Liver (tissue), 3 donors: ENCODE measurements at regions not wholly inside any gene's neighbourhood (a gene's known extent, or its start where the extent isn't known, plus 50 kb on each side); places are given as distances from the start of the nearest gene placed in this dataset.

ENCODE experiments used
- EGR1 ChIP-seq, 2 donors: IDR thresholded peaks; 2 replicates each; pipeline ENCODE4 v1.6.1; 2016 to 2018; ENCODE audit warnings: antibody characterized with exemption in 2 of 2, low read depth in 2 of 2
- JUND ChIP-seq, 2 donors: IDR thresholded peaks; 2 replicates each; pipeline ENCODE4 v1.6.1; 2016; ENCODE audit warnings: antibody characterized with exemption in 2 of 2
- RAD21 ChIP-seq, 2 donors: IDR thresholded peaks; 2 replicates each; pipeline ENCODE4 v1.6.1; 2016; ENCODE audit warnings: antibody characterized with exemption in 2 of 2, mild to moderate bottlenecking in 2 of 2
- TAF1 ChIP-seq: conservative IDR thresholded peaks from 2 replicates; pipeline ENCODE4 v1.6.1; 2016; ENCODE audit warnings: antibody characterized with exemption, mild to moderate bottlenecking
- YY1 ChIP-seq: IDR thresholded peaks from 2 replicates; pipeline ENCODE4 v1.6.1; 2016; ENCODE audit warnings: antibody characterized with exemption, mild to moderate bottlenecking
- TF ChIP-seq, protein P1 (sequence below): fragments of 150-350 bp; IDR thresholded peaks from 2 replicates; pipeline ENCODE4 v1.5.1; 2017; ENCODE audit warnings: improper control_type of control experiment, low read depth, low read length; ENCODE audit not compliant: missing input control
- TF ChIP-seq, protein P2 (sequence below): IDR thresholded peaks from 2 replicates; pipeline ENCODE4 v1.6.1; 2016; ENCODE audit warnings: antibody characterized with exemption
- TF ChIP-seq, protein P3 (sequence below): IDR thresholded peaks from 2 replicates; pipeline ENCODE4 v1.6.1; 2016; ENCODE audit warnings: antibody characterized with exemption
- donor health status: healthy.
- donor health status: healthy.

DNA sequence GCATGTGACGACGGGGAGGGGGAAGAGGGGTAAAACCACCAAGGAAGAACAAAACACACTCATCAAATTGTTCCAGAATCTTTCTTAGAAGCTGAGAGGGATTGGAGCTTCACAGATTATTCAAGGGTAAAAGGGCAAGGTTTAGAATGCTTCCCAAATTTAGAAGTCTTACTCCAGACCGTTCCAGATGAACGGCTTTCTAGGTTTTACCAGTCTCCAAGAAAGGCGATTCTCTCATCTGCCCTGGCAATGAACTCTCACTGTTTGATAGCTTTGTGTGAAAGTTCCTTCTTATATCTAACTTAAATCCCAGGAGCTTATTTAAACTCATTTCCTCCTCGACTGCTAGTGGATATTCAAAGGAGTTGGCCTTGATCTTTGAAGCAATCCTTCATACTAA, 124.3 kb upstream of the PRICKLE2 start:
- TF ChIP-seq, protein P1, sequence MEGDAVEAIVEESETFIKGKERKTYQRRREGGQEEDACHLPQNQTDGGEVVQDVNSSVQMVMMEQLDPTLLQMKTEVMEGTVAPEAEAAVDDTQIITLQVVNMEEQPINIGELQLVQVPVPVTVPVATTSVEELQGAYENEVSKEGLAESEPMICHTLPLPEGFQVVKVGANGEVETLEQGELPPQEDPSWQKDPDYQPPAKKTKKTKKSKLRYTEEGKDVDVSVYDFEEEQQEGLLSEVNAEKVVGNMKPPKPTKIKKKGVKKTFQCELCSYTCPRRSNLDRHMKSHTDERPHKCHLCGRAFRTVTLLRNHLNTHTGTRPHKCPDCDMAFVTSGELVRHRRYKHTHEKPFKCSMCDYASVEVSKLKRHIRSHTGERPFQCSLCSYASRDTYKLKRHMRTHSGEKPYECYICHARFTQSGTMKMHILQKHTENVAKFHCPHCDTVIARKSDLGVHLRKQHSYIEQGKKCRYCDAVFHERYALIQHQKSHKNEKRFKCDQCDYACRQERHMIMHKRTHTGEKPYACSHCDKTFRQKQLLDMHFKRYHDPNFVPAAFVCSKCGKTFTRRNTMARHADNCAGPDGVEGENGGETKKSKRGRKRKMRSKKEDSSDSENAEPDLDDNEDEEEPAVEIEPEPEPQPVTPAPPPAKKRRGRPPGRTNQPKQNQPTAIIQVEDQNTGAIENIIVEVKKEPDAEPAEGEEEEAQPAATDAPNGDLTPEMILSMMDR = no peak
- TF ChIP-seq, protein P2, sequence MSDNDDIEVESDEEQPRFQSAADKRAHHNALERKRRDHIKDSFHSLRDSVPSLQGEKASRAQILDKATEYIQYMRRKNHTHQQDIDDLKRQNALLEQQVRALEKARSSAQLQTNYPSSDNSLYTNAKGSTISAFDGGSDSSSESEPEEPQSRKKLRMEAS = no peak
- TF ChIP-seq, protein P3, sequence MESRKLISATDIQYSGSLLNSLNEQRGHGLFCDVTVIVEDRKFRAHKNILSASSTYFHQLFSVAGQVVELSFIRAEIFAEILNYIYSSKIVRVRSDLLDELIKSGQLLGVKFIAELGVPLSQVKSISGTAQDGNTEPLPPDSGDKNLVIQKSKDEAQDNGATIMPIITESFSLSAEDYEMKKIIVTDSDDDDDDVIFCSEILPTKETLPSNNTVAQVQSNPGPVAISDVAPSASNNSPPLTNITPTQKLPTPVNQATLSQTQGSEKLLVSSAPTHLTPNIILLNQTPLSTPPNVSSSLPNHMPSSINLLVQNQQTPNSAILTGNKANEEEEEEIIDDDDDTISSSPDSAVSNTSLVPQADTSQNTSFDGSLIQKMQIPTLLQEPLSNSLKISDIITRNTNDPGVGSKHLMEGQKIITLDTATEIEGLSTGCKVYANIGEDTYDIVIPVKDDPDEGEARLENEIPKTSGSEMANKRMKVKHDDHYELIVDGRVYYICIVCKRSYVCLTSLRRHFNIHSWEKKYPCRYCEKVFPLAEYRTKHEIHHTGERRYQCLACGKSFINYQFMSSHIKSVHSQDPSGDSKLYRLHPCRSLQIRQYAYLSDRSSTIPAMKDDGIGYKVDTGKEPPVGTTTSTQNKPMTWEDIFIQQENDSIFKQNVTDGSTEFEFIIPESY = no peak
- TF ChIP-seq YY1 (no peak), RAD21 (IDR thresholded peaks at IDR 0.05) (no peak), EGR1 (IDR thresholded peaks at IDR 0.05; ENCODE audit: low read depth in 2 of 2) (no peak), TAF1 (no peak), JUND (IDR thresholded peaks at IDR 0.05) (no peak)
